ENCODE measurements at regions not wholly inside any gene's neighbourhood (a gene's known extent, or its start where the extent isn't known, plus 50 kb on each side); places are given as distances from the start of the nearest gene placed in this dataset.

DNA sequence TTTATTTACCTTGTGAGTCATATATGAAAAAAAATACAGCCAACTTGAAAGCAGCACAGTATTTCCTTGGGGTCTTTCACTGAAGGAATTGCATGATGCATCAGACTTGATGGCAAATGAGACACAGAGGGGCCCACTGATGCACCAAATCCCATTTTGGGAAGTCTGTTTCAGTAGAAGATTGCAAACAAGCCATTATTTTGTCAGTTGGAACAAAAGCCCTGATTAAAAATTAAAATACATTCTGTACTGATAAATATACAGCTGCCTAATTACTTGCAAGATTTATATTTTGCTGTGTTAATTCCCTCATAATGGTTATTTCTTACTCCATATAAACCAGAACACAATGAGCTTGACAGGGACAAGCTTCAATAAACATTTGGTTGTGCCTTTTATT lies 370.4 kb downstream of the SUCLG1 start:
- TF ChIP-seq POLR2A (IDR thresholded peaks at IDR 0.05) (no peak), EP300 (IDR thresholded peaks at IDR 0.05) (no peak)
- TF ChIP-seq, protein P1, sequence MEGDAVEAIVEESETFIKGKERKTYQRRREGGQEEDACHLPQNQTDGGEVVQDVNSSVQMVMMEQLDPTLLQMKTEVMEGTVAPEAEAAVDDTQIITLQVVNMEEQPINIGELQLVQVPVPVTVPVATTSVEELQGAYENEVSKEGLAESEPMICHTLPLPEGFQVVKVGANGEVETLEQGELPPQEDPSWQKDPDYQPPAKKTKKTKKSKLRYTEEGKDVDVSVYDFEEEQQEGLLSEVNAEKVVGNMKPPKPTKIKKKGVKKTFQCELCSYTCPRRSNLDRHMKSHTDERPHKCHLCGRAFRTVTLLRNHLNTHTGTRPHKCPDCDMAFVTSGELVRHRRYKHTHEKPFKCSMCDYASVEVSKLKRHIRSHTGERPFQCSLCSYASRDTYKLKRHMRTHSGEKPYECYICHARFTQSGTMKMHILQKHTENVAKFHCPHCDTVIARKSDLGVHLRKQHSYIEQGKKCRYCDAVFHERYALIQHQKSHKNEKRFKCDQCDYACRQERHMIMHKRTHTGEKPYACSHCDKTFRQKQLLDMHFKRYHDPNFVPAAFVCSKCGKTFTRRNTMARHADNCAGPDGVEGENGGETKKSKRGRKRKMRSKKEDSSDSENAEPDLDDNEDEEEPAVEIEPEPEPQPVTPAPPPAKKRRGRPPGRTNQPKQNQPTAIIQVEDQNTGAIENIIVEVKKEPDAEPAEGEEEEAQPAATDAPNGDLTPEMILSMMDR (IDR thresholded peaks at IDR 0.05): no peak

Data from ovary (tissue), 3 donors.